ENCODE measurements at regions not wholly inside any gene's neighbourhood (a gene's known extent, or its start where the extent isn't known, plus 50 kb on each side); places are given as distances from the start of the nearest gene placed in this dataset.

GRCh38 chr7:47670729-47671128 is 88.8 kb upstream of the TNS3 start:
- Histone ChIP-seq H2BK20ac (ENCODE audit: low read depth, low read length) (peak overlapping the region; percentile 16), H3K36me3 (ENCODE audit: control insufficient read depth, insufficient read depth, low read length) (no peaks in the 10 kb centered on the region), H3K56ac (ENCODE audit: extremely low read depth, insufficient read depth, low read length) (no peak overlapping the region), H3K9ac (ENCODE audit: low read depth, low read length) (no peak overlapping the region), H3K9me1 (ENCODE audit: insufficient read depth, low read length) (peaks cover 35% of the 10 kb centered on the region), H3K4ac (ENCODE audit: low read depth, low read length) (peak overlapping the region; percentile 24; the same call in 1 of the 2 replicates), H3K23ac (ENCODE audit: low read depth, low read length) (no peak overlapping the region), H2BK5ac (ENCODE audit: low read depth, low read length, poor library complexity, severe bottlenecking) (no peak overlapping the region), H3K9me3 (ENCODE audit: control insufficient read depth, insufficient read depth, low read length) (no peaks in the 10 kb centered on the region), H3K79me1 (ENCODE audit: low read depth in 1 of 2, low read length in 2 of 2) (0 out of 4 replicates have a peak, but pooled peaks cover 0 to 3% of the 10 kb centered on the region in 2 experiments), H4K20me1 (ENCODE audit: insufficient read depth, low read length) (no peaks in the 10 kb centered on the region), H2AK5ac (ENCODE audit: low read depth, low read length) (peak overlapping the region; percentile 49; the same call in 1 of the 2 replicates), H3K14ac (replicated peaks; ENCODE audit: low read depth, low read length) (0 out of 2 replicates have a peak overlapping the region, but pooled peaks have one; percentile 26), H3K4me1 (ENCODE audit: control insufficient read depth, insufficient read depth, low read length) (peaks cover 18% of the 10 kb centered on the region), H3K27ac (ENCODE audit: insufficient read depth, low read length) (no peak overlapping the region), H3K18ac (ENCODE audit: low read depth, low read length) (no peak overlapping the region), H2BK15ac (ENCODE audit: low read depth, low read length) (peak overlapping the region; percentile 63; the same call in 2 of the 3 replicates), H2BK120ac (ENCODE audit: low read depth, low read length) (no peak overlapping the region; the same call in 1 of the 2 replicates), H2AK9ac (replicated peaks; ENCODE audit: low read depth, low read length, poor library complexity) (no peak overlapping the region), H3K27me3 (ENCODE audit: control insufficient read depth, insufficient read depth, low read length) (no peaks in the 10 kb centered on the region), H3K4me3 (ENCODE audit: insufficient read depth, low read depth, low read length) (no peak overlapping the region), H4K5ac (ENCODE audit: low read depth, low read length) (no peak overlapping the region), H4K91ac (ENCODE audit: insufficient read depth, low read depth, low read length) (no peak overlapping the region), H4K8ac (ENCODE audit: low read depth in 2 of 2, low read length in 2 of 2) (0 out of 4 replicates have a peak overlapping the region, but pooled peaks of 1 of the 2 experiments have one; percentile 3), H2AFZ (replicated peaks; ENCODE audit: low read length, poor library complexity) (no peak overlapping the region), H3K4me2 (ENCODE audit: low read depth, low read length) (no peak overlapping the region)
- ChIA-PET POLR2A (ENCODE audit: unreplicated experiment) (no interaction called here), CTCF (interaction anchor here (0.7 kb wide), 1 partner anchor 9 kb away, joined by 4 read pairs; no protein-coding TSS in a partner anchor)
- 90% methylated on average over 5 of the region's 6 CpGs; no CpG with 5 or more reads in 1 of the 2 experiments for WGBS, 2 experiments (ENCODE audit: extremely low coverage in 2 of 2, insufficient read length in 1 of 2)
- ATAC-seq (ENCODE audit: low read depth) = no peak
- no peak for DNase-seq
- no TSS peak for BruUV-seq (replicated peaks)
- no peak for TF ChIP-seq ELK1 (IDR thresholded peaks at IDR 0.05; ENCODE audit: borderline replicate concordance, low read depth, low read length)
- no peak for TF ChIP-seq CHD1 (IDR thresholded peaks at IDR 0.05; ENCODE audit: low read depth, low read length)
- TF ChIP-seq POLR2A (IDR thresholded peaks at IDR 0.05; ENCODE audit: low read depth, low read length) = no peak
- dilution Hi-C loops (cut with HindIII; ENCODE audit: low sequenced_read_pairs, unreplicated experiment) = no loop called here
- intact Hi-C loops (cut with micrococcal nuclease) = no loop called here
- in situ Hi-C loops (cut with MboI; ENCODE audit: low sequenced_read_pairs) = no loop called here
